Nephron (organoid): ENCODE measurements at regions not wholly inside any gene's neighbourhood (a gene's known extent, or its start where the extent isn't known, plus 50 kb on each side); places are given as distances from the start of the nearest gene placed in this dataset.

Experiments used
- H3K27ac Mint-ChIP-seq, 3 experiments: 2 replicates each; pipeline ENCODE4 v1.8.0; 2020; ENCODE audit warnings: mixed read lengths in 3 of 3, mild to moderate bottlenecking in 2 of 3, moderate library complexity in 1 of 3
- H3K27me3 Mint-ChIP-seq: 2 replicates; pipeline ENCODE4 v1.8.0; 2021; ENCODE audit warnings: low read depth, mild to moderate bottlenecking, moderate library complexity, mixed read lengths
- H3K36me3 Mint-ChIP-seq: 2 replicates; pipeline ENCODE4 v1.8.0; 2020; ENCODE audit warnings: low read depth, mixed read lengths
- H3K4me1 Mint-ChIP-seq: 2 replicates; pipeline ENCODE4 v1.8.0; 2020; ENCODE audit warnings: mixed read lengths
- H3K4me3 Mint-ChIP-seq, 3 experiments: 2 replicates each; pipeline ENCODE4 v1.8.0; 2020; ENCODE audit warnings: mild to moderate bottlenecking in 3 of 3, mixed read lengths in 3 of 3, moderate library complexity in 2 of 3
- H3K9me3 Mint-ChIP-seq: 2 replicates; pipeline ENCODE4 v1.8.0; 2020; ENCODE audit warnings: mixed read lengths
- TF ChIP-seq, protein P1 (sequence below), 3 experiments: fragments of 200-600 bp; sonication (generic); IDR thresholded peaks; one replicate each; pipeline ENCODE4 v1.5.0; 2021; ENCODE audit warnings: antibody characterized with exemption in 3 of 3; ENCODE audit not compliant: unreplicated experiment in 3 of 3

DNA sequence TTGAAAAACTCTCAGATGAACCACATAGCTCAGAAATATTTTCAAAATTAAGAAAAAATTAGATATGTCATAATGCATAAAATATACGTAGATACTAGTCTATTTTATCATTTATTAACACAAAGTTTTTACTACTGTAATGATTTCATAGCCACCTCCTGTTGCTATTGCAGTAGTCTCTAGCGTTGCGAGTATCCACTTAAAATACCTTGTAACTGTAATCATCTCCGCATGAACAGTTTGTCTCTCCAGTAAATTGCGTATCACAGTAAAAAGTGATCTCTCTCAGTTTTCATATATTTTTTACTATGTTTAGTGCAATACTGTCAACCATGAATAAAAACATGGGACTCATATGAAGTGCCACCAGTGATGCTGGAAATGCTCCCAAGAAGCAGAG lies 417.9 kb upstream of the ZNF462 start:
- Mint-ChIP-seq H3K36me3 (no peaks in the 10 kb centered on the region), H3K4me3 (no peak overlapping the region), H3K27me3 (no peaks in the 10 kb centered on the region), H3K9me3 (no peaks in the 10 kb centered on the region), H3K4me1 (peaks cover 13% of the 10 kb centered on the region), H3K27ac (no peak overlapping the region)
- TF ChIP-seq, protein P1, sequence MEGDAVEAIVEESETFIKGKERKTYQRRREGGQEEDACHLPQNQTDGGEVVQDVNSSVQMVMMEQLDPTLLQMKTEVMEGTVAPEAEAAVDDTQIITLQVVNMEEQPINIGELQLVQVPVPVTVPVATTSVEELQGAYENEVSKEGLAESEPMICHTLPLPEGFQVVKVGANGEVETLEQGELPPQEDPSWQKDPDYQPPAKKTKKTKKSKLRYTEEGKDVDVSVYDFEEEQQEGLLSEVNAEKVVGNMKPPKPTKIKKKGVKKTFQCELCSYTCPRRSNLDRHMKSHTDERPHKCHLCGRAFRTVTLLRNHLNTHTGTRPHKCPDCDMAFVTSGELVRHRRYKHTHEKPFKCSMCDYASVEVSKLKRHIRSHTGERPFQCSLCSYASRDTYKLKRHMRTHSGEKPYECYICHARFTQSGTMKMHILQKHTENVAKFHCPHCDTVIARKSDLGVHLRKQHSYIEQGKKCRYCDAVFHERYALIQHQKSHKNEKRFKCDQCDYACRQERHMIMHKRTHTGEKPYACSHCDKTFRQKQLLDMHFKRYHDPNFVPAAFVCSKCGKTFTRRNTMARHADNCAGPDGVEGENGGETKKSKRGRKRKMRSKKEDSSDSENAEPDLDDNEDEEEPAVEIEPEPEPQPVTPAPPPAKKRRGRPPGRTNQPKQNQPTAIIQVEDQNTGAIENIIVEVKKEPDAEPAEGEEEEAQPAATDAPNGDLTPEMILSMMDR (IDR thresholded peaks at IDR 0.05; ENCODE audit: unreplicated experiment in 3 of 3), result no peak

DNA sequence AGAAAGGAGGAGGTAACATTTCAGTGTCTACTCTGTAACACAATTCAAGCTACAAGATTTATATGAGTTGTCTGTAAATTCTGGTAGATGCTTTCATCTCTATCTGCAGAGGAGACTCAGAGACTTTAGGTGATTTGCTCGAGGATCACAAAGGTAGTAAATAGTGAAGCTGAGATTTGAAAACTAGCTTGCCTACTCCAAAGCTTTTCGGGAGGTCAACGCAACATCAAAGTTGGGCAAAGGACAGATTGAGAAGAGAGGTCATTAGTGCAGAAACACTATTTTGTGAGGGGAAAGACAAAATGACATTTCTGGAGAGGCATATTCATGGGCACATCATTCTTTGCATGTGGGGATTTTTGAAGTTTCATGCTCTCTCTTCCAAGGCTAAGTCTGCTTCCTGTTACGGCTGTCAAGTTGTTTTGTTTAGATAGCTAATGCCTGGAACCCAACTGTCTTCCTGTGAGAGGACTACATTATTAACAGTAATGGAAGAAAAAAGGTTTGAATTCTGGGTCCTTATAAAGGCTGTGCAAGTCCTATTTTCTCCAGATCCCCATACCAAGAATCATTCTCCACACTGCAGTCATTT lies 413.5 kb upstream of the ZNF462 start:
- Mint-ChIP-seq H3K4me1 (peaks cover 24% of the 10 kb centered on the region), H3K36me3 (no peaks in the 10 kb centered on the region), H3K27ac (peak overlapping the region; percentile 31 to 87 (median 68)), H3K9me3 (no peaks in the 10 kb centered on the region), H3K4me3 (peak overlapping the region in 2 of 3 experiments; percentile 11 to 35), H3K27me3 (no peaks in the 10 kb centered on the region)
- TF ChIP-seq, protein P1 (IDR thresholded peaks at IDR 0.05; ENCODE audit: unreplicated experiment in 3 of 3), result no peak

DNA sequence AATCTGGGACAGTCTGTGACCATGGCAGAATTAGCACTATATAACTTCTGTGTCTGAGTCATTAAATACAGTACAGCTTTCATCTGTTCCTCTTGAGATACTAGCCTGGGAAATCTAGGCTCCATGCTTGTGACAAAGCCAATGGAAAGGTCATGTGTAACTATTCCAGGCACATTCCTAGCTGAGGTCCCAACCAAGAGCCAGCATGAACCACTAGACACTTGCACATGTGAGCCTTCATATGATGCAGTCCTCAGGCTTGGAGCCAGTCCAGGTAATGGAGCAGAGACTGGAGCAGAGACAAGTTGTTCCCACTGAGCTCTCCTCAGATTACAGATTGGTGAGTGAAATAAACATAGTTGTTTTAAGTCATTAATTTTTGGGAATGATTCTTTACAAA lies 412.4 kb upstream of the ZNF462 start:
- H3K27ac Mint-ChIP-seq, result peak overlapping the region; percentile 20 to 87 (median 80)
- TF ChIP-seq, protein P1 (IDR thresholded peaks at IDR 0.05; ENCODE audit: unreplicated experiment in 3 of 3), result no peak
- no peaks in the 10 kb centered on the region for H3K36me3 Mint-ChIP-seq
- H3K9me3 Mint-ChIP-seq, result no peaks in the 10 kb centered on the region
- peaks cover 24% of the 10 kb centered on the region for H3K4me1 Mint-ChIP-seq
- no peaks in the 10 kb centered on the region for H3K27me3 Mint-ChIP-seq
- H3K4me3 Mint-ChIP-seq, result no peak overlapping the region

DNA sequence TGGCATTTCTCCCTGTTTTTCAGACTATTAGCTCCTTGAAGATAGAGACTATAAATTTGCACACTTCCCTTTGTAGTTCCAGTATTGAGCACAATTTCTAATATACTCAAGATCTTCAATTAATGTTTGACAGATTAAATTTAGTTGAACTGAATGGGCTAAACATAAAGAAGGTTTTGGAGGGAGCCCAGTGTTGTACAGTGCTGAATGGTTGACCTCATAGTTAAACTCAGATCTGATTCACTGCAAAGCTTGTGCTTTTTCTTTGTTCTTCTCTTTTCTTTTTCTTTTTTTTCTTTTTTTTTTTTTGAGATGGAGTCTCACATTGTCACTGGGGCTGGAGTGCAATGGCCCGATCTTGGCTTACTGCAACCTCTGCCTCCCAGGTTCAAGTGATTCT lies 411.7 kb upstream of the ZNF462 start:
- Mint-ChIP-seq H3K9me3 (peaks cover 4% of the 10 kb centered on the region), H3K27me3 (no peaks in the 10 kb centered on the region), H3K4me3 (no peak overlapping the region), H3K27ac (peak overlapping the region; percentile 20 to 87 (median 80)), H3K36me3 (no peaks in the 10 kb centered on the region), H3K4me1 (peaks cover 24% of the 10 kb centered on the region)
- TF ChIP-seq, protein P1 (IDR thresholded peaks at IDR 0.05; ENCODE audit: unreplicated experiment in 3 of 3), result no peak

DNA sequence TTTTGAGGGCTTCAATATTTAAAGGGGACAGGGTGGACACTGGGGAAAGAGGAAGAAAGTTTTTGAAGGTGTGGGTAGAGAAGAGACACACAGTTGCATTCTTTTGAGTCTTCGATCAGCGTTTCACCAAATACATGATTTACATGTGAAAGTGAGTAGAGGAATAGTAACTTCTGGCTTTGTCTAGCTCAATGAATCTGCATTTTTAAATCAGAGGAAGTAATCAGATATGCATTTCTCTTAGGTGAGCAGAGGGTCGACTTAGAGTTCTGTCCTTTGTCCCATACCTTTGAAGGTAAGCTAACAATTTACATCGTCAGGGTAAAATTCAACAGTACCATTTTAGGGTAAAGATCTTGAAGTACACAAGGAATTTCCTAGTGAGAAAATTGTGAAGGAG lies 406.4 kb upstream of the ZNF462 start:
- Mint-ChIP-seq H3K9me3 (peaks cover 22% of the 10 kb centered on the region), H3K36me3 (peaks cover 4% of the 10 kb centered on the region), H3K27me3 (no peaks in the 10 kb centered on the region), H3K27ac (no peak overlapping the region), H3K4me3 (no peak overlapping the region), H3K4me1 (no peaks in the 10 kb centered on the region)
- TF ChIP-seq, protein P1 (IDR thresholded peaks at IDR 0.05; ENCODE audit: unreplicated experiment in 3 of 3), result no peak
